GM12892 (cell line): ENCODE measurements at regions not wholly inside any gene's neighbourhood (a gene's known extent, or its start where the extent isn't known, plus 50 kb on each side); places are given as distances from the start of the nearest gene placed in this dataset.

Experiments
- DNase-seq: peaks from one replicate; pipeline ENCODE4 v3.0.0; 2011; ENCODE audit not compliant: insufficient read length
- FAIRE-seq: peaks from 2 replicates; lab custom pipeline; 2011; peaks lifted over from hg19 to GRCh38; lab: Jason Lieb, UNC
- POLR2A ChIP-seq: IDR thresholded peaks from 2 replicates; pipeline ENCODE4 v1.6.1; 2011; ENCODE audit warnings: low read depth, low read length, control low read depth
- POLR2AphosphoS5 ChIP-seq: IDR thresholded peaks from 2 replicates; pipeline ENCODE4 v1.6.1; 2011; ENCODE audit warnings: low read depth, low read length, control low read depth
- TAF1 ChIP-seq: IDR thresholded peaks from 2 replicates; pipeline ENCODE4 v1.6.1; 2011; ENCODE audit warnings: low read depth, mild to moderate bottlenecking, control low read depth, low read length, borderline replicate concordance

DNA sequence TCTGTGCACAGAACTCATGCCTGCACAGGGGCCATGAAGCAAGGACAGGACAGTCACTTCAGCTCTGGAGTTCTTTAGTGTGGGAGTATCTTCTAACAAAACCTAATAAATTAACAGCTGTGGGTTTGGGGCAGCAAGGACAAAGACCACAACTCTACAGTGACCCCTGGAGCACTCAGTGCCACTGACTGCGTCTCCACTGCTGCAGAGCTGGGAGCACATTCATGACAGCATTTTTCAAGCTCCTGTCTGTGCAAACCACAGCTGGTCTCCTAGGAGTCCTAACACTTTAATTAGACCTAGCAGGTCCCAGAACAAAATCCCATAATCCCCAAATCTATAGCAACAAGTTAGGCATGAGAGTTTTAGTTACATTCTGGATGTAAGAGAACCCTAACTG lies 76.5 kb downstream of the RTL9 start:
- no peak for TF ChIP-seq TAF1
- no peak for TF ChIP-seq POLR2A
- TF ChIP-seq POLR2AphosphoS5: no peak
- no peak for FAIRE-seq
- no peak for DNase-seq

- no peak for TF ChIP-seq POLR2AphosphoS5
- TF ChIP-seq TAF1: no peak
- TF ChIP-seq POLR2A: no peak
- FAIRE-seq (no peak), DNase-seq (no peak)
These were observed 77.9 kb downstream of the RTL9 start for GRCh38 chrX:110436523-110436922.

DNA sequence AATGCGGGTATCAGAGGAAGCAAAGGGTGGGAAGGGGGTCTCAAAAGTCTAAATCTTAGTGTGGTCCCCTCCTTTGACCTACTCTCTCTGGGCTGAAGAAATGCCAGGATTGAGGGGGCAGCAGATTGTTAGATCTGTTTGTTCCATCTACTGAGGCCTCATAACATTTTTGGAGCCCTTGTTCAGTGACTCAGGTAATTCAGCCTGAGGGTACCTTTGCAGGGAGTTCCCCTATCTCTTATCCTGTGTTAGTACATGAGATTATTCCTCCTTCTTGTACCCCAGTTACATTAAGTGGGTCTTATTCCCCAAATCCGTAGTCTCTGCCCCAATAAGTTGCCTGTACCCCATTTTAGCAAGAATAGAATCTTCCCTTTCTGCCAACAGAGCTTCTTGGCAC lies 79.0 kb downstream of the RTL9 start:
- no peak for TF ChIP-seq TAF1
- TF ChIP-seq POLR2A: no peak
- TF ChIP-seq POLR2AphosphoS5: no peak
- DNase-seq: no peak
- no peak for FAIRE-seq

DNA sequence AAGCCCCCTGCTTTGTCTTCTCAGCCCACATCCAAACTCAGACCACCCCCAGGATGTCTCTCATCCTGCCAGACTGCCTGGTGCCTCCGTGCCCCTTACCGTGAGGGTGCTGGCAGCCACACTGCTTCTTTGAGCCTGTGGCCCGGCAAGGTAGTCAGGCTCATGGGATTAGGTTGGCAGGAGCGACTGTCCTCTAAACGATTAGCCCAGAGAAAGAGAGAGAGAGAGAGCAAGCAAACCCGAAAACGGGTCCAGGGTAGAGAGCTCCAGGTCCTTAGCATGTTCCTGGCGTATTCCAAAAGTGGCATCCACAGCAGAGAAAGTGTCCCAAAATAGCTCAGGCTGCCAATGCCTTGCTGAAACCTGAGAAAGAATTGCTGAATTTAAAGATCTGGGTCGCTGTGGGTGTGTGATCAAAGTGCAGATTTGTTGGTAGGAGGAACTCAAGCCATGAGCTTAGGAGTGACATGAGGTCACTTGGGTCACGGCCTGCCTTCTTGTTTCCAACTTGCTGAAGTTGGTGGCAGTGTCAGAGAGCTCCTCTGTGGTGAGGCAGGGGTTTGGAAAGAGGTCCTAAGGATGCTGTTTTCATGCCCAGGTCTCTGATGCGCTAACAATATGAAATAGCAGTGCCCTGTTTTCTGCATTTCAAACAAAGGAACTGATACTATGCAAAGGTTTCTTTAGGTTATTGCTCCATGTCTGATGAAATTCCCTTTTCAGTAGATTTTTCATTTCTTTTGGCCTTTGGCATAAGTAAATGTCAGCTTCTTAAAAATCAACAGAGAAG lies 81.6 kb downstream of the RTL9 start:
- no peak for TF ChIP-seq POLR2AphosphoS5
- TF ChIP-seq POLR2A: no peak
- DNase-seq: no peak
- FAIRE-seq: peak; percentile 40

DNA sequence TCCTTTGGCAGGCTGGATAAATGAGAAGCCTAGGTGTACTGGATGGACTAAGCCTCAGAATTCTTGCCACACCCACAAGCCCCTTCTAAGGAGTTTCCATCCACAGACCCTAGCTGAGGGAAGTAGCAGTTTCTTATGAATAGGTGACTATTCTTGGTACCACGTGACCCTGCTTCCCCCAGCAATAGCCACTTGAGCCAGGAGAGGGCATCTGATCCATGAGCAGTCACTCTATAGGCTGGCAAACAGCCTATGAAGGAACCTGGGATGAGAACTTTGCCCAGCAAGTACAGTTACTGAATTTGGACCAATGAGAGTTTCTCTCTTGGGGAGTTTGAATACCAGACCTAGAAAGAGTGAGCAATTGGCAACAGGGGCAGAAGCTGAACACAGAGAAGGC lies 84.0 kb downstream of the RTL9 start:
- FAIRE-seq: peak; percentile 40
- no peak for DNase-seq

GRCh38 chrX:110444996-110445395 lies 86.3 kb downstream of the RTL9 start:
- DNase-seq (no peak), FAIRE-seq (peak; percentile 61)
- TF ChIP-seq POLR2A (no peak), TAF1 (no peak)

More for the DNA sequence above, 84.0 kb downstream of the RTL9 start:
- TF ChIP-seq POLR2AphosphoS5 (no peak), POLR2A (no peak), TAF1 (no peak)

DNA sequence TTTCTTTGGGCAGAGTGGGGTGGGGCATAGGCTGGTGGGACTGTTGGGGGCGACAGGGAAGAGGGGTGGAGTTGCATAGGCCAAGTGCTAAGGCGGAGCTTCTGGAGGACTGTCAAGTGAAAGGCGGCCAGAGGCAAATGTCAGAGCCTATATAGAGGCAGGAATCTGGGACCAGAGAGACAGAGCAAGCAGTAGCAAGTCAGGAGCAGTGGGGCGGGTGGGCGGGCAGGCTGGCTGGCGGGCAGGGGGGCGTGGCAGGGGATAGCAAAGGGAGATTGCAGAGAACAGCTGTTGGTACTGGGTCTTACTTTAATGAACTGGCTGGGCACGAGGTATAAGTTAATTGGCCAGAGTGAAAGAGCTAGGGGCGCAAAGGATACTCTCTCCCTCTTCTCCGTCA lies 89.8 kb downstream of the RTL9 start:
- TF ChIP-seq POLR2AphosphoS5 (no peak), POLR2A (no peak), TAF1 (no peak)
- no peak for FAIRE-seq
- no peak for DNase-seq

DNA sequence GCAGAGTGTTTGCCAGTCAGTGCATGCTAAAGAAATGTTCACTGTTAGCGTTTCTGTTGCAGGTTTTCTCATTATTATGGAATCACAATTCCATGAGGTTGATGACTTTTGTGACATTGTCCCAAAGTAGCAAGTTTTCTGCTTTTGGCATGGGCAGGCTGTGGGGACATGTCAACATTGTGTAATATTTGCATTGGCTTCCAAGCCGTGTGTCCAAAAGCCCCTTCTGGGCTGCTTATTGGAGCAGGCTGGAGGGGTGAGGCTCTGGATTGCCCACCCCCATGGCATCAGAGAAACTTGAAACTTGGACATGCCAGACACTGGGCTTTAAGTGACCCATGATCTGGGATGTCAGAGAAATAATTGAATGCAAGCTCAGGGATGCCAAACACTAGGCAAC lies 90.7 kb downstream of the RTL9 start:
- FAIRE-seq: no peak
- TF ChIP-seq TAF1 (no peak), POLR2AphosphoS5 (no peak), POLR2A (no peak)
- no peak for DNase-seq

GRCh38 chrX:110450050-110450449 lies 91.4 kb downstream of the RTL9 start:
- DNase-seq (peak; percentile 32), FAIRE-seq (peak; percentile 94)
- no peak for TF ChIP-seq TAF1
- no peak for TF ChIP-seq POLR2AphosphoS5
- TF ChIP-seq POLR2A: no peak

DNA sequence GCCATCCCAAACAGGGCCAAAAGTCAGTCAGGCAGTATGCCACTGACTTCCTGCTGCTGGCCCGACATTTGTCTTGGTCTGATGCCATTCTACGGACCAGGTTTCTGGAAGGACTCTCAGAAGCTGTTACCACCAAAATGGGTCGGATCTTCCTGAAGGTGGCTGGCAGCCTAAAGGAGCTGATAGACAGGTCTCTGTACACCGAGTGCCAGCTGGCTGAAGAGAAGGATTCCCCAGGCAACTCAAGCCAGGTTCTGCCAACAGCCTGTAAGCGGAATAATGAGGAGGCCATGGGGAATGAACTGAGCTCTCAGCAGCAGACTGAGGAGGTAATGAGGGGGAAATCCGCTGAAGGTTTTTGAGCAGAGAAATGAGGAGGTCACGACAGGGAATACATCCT lies 95.7 kb downstream of the RTL9 start:
- FAIRE-seq (no peak), DNase-seq (no peak)
- TF ChIP-seq TAF1 (no peak), POLR2A (no peak), POLR2AphosphoS5 (no peak)

GRCh38 chrX:110462957-110463356 lies 104.3 kb downstream of the RTL9 start:
- FAIRE-seq: no peak
- no peak for TF ChIP-seq POLR2AphosphoS5
- TF ChIP-seq POLR2A: no peak
- no peak for TF ChIP-seq TAF1
- no peak for DNase-seq

DNA sequence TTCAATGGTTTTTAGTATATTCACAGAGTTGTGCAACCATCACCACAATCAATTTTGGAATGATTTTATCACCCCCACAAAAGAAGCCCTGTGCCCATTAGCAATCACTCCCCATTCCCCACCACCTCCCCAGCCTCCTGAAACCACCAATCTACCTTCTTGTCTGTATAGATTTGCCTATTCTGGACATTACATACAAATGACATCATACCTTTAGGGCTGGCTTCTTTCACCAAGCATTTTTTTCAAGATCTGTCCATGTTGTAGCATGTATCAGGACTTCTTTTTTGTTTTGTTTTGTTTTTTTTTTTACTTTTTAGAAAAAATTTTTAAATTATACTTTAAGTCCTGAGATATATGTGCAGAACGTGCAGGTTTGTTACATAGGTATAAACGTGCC lies 108.1 kb downstream of the RTL9 start:
- TF ChIP-seq TAF1 (no peak), POLR2A (no peak), POLR2AphosphoS5 (no peak)
- no peak for FAIRE-seq
- no peak for DNase-seq
